ENCODE measurements at regions not wholly inside any gene's neighbourhood (a gene's known extent, or its start where the extent isn't known, plus 50 kb on each side); places are given as distances from the start of the nearest gene placed in this dataset.

- TF ChIP-seq CTCF (IDR thresholded peaks at IDR 0.05) (no peak), POLR2AphosphoS5 (IDR thresholded peaks at IDR 0.05; ENCODE audit: low read depth, low read length) (no peak), YY1 (IDR thresholded peaks at IDR 0.05; ENCODE audit: low read depth) (no peak), GABPA (IDR thresholded peaks at IDR 0.05; ENCODE audit: low read depth) (no peak), ELF1 (IDR thresholded peaks at IDR 0.05) (no peak)
Observed at GRCh38 chr11:109978895-109979294, 114.3 kb upstream of the ZC3H12C start.

All from SK-N-SH (cell line).